ACHN (cell line): ENCODE measurements at regions not wholly inside any gene's neighbourhood (a gene's known extent, or its start where the extent isn't known, plus 50 kb on each side); places are given as distances from the start of the nearest gene placed in this dataset.
A peak's percentile ranks its signal among the peaks of the same experiment; 100 is the strongest.
"Not testable (repeated sequence)": the region's sequence is repeated elsewhere in the genome, so short reads cannot be mapped to it uniquely, and the experiment has no call there.

Experiments
- DNase-seq: peaks from one replicate; pipeline ENCODE4 v3.0.0-alpha.2; 2015
- in situ Hi-C: cut with HindIII; loops from 2 replicates; pipeline ENCODE4 v1.10.0; 2017; ENCODE audit warnings: low sequenced_read_pairs, low pct_ligation_motif_present, low pct_unique_long_range_greater_than_20kb

- no peak for DNase-seq
- in situ Hi-C loops = no loop called here
Observed at GRCh38 chr6:6873778-6874177, 234.0 kb upstream of the RREB1 start.

- in situ Hi-C loops = no loop called here
Observed at GRCh38 chr6:6875818-6876470, 231.8 kb upstream of the RREB1 start.

GRCh38 chr6:6877792-6878191 is 230.0 kb upstream of the RREB1 start:
- in situ Hi-C loops, DNase-seq: not testable (repeated sequence)

More at GRCh38 chr6:6875818-6876470, 231.8 kb upstream of the RREB1 start:
- peak; percentile 37 for DNase-seq

GRCh38 chr6:6878887-6879585 is 228.7 kb upstream of the RREB1 start:
- DNase-seq = no peak
- in situ Hi-C loops = no loop called here

GRCh38 chr6:6879586-6879974 is 228.2 kb upstream of the RREB1 start:
- DNase-seq, in situ Hi-C loops: not testable (repeated sequence)

GRCh38 chr6:6880745-6881437 is 226.9 kb upstream of the RREB1 start:
- no peak for DNase-seq
- in situ Hi-C loops = no loop called here

GRCh38 chr6:6881438-6882225 is 226.1 kb upstream of the RREB1 start:
- no peak for DNase-seq
- in situ Hi-C loops = no loop called here

GRCh38 chr6:6882592-6882991 is 225.2 kb upstream of the RREB1 start:
- in situ Hi-C loops = no loop called here
- DNase-seq = no peak

GRCh38 chr6:6883011-6883410 is 224.8 kb upstream of the RREB1 start:
- DNase-seq = no peak
- in situ Hi-C loops = no loop called here

GRCh38 chr6:6884193-6884627 is 223.6 kb upstream of the RREB1 start:
- in situ Hi-C loops = no loop called here
- DNase-seq = no peak

- DNase-seq = no peak
- in situ Hi-C loops = no loop called here
Observed at GRCh38 chr6:6884916-6885315, 222.8 kb upstream of the RREB1 start.

GRCh38 chr6:6885521-6886170 is 222.1 kb upstream of the RREB1 start:
- in situ Hi-C loops = no loop called here
- DNase-seq = no peak

GRCh38 chr6:6886171-6886885 is 221.4 kb upstream of the RREB1 start:
- in situ Hi-C loops = no loop called here
- DNase-seq = no peak

- in situ Hi-C loops = no loop called here
- no peak for DNase-seq
Observed at GRCh38 chr6:6886886-6887285, 220.9 kb upstream of the RREB1 start.

GRCh38 chr6:6889601-6890000 is 218.2 kb upstream of the RREB1 start:
- in situ Hi-C loops = no loop called here
- no peak for DNase-seq

- DNase-seq = no peak
- in situ Hi-C loops = no loop called here
Observed at GRCh38 chr6:6890400-6890858, 217.3 kb upstream of the RREB1 start.

GRCh38 chr6:6891125-6891721 is 216.5 kb upstream of the RREB1 start:
- in situ Hi-C loops = no loop called here
- no peak for DNase-seq
